T1000 (cell line): ENCODE measurements at regions not wholly inside any gene's neighbourhood (a gene's known extent, or its start where the extent isn't known, plus 50 kb on each side); places are given as distances from the start of the nearest gene placed in this dataset.

Experiments used
- DNase-seq: peaks from one replicate; lab custom pipeline; 2025; ENCODE audit warnings: mixed read lengths; lab: John Stamatoyannopoulos, UW

- DNase-seq: no peak
Observed at GRCh38 chr11:79960461-79960860, 519.6 kb upstream of the TENM4 start.

GRCh38 chr11:79959318-79959717 is 518.5 kb upstream of the TENM4 start:
- DNase-seq: no peak

- DNase-seq: no peak
Observed at GRCh38 chr11:79957702-79958101, 516.9 kb upstream of the TENM4 start.

GRCh38 chr11:79956061-79956460 is 515.2 kb upstream of the TENM4 start:
- DNase-seq: no peak

GRCh38 chr11:79953629-79954028 is 512.8 kb upstream of the TENM4 start:
- DNase-seq: no peak

- no peak for DNase-seq
Observed at GRCh38 chr11:79950741-79951140, 509.9 kb upstream of the TENM4 start.

- DNase-seq: no peak
Observed at GRCh38 chr11:79950172-79950571, 509.3 kb upstream of the TENM4 start.

- no peak for DNase-seq
Observed at GRCh38 chr11:79949574-79949973, 508.7 kb upstream of the TENM4 start.

- no peak for DNase-seq
Observed at GRCh38 chr11:79942646-79943045, 501.8 kb upstream of the TENM4 start.

- no peak for DNase-seq
Observed at GRCh38 chr11:79942090-79942489, 501.3 kb upstream of the TENM4 start.

- no peak for DNase-seq
Observed at GRCh38 chr11:79940974-79941735, 500.3 kb upstream of the TENM4 start.

- DNase-seq: no peak
Observed at GRCh38 chr11:79940165-79940564, 499.3 kb upstream of the TENM4 start.

- DNase-seq: no peak
Observed at GRCh38 chr11:79939111-79939510, 498.3 kb upstream of the TENM4 start.

- DNase-seq: no peak
Observed at GRCh38 chr11:79937676-79938334, 497.0 kb upstream of the TENM4 start.

- DNase-seq: no peak
Observed at GRCh38 chr11:79932612-79933011, 491.8 kb upstream of the TENM4 start.

- no peak for DNase-seq
Observed at GRCh38 chr11:79931692-79932091, 490.9 kb upstream of the TENM4 start.

- no peak for DNase-seq
Observed at GRCh38 chr11:79926707-79927106, 485.9 kb upstream of the TENM4 start.

- no peak for DNase-seq
Observed at GRCh38 chr11:79925570-79925969, 484.7 kb upstream of the TENM4 start.

- no peak for DNase-seq
Observed at GRCh38 chr11:79922641-79923040, 481.8 kb upstream of the TENM4 start.

- no peak for DNase-seq
Observed at GRCh38 chr11:79920480-79920879, 479.6 kb upstream of the TENM4 start.

- DNase-seq: no peak
Observed at GRCh38 chr11:79919350-79919749, 478.5 kb upstream of the TENM4 start.

GRCh38 chr11:79918846-79919245 is 478.0 kb upstream of the TENM4 start:
- no peak for DNase-seq

GRCh38 chr11:79906164-79906563 is 465.3 kb upstream of the TENM4 start:
- no peak for DNase-seq

GRCh38 chr11:79902493-79902892 is 461.7 kb upstream of the TENM4 start:
- DNase-seq: peak; percentile 4
